ENCODE measurements at regions not wholly inside any gene's neighbourhood (a gene's known extent, or its start where the extent isn't known, plus 50 kb on each side); places are given as distances from the start of the nearest gene placed in this dataset.

DNA sequence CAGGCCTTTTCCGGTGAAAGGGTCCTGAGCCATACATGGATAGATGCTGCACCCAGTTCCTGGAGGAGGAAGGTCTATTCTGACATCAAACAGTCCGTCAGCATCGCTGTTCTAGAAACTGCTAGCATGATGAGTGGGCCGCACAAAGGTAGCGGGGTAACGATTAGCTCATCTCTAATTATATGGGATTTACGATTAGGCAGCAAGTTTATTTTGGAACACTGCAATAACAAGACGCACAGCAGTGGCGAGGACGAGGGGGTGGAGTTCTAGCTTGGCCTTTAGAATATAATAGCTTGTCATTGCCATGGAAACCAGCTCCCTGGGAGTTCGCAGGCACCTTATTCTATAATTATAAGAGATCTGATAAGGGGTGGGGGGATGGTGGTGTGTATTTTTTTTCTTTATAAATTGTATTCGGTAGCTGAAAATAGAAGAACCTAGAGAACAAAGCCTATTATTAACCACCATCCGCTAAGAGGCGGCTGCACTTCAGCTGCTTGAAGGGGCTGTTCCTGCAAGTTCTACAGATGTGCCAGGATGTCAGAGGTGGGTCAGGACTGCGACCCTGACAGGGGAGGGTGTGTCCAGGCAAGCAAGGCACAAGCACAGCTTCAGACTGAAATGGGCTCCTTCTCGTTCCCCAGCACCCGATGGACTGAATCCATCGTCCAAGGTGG lies 311.0 kb downstream of the AGTPBP1 start:
- Histone ChIP-seq H3K4me2 (replicated peaks; ENCODE audit: low read depth, low read length, poor library complexity, severe bottlenecking) (no peak overlapping the region), H3K9me3 (ENCODE audit: control extremely low read depth in 1 of 3, control insufficient read depth in 2 of 3, insufficient read depth in 1 of 3, low read length in 2 of 3) (peaks cover 0 to 4% (median 0%) of the 10 kb centered on the region in 3 donors)
- POLR2A ChIA-PET = no interaction called here

DNA sequence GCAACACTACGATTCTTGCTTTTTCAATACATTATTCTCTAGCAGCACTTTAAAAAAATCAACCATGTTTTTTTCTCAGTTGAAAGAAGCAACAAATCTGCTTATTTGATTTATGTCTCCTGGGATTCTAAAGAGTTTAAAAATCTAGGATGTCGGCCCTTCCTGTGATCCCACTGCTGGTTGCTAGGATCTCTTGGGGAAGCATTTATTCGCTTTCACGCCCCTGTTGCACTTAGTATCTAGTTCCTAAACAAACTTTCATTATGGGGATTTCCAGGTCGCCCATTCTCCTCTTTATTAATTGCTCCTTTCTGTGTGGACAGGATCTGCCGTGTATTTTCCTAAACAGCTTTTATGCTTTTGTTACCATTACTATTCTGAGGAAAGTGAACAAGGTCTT lies 313.5 kb downstream of the AGTPBP1 start:
- POLR2A ChIA-PET = no interaction called here

More for the DNA sequence above, 311.0 kb downstream of the AGTPBP1 start:
- Histone ChIP-seq H3K27me3 (replicated peaks in 1 of 4; ENCODE audit: control extremely low read depth in 1 of 4, control insufficient read depth in 3 of 4, insufficient read depth in 4 of 4, low read length in 3 of 4) (peaks cover 0 to 4% (median 0%) of the 10 kb centered on the region in 4 experiments), H4K20me1 (ENCODE audit: control insufficient read depth, insufficient read depth, low read length, poor library complexity, severe bottlenecking) (no peaks in the 10 kb centered on the region), H3K4me1 (ENCODE audit: control insufficient read depth in 2 of 2, insufficient read depth in 2 of 2, low read length in 2 of 2) (no peaks in the 10 kb centered on the region), H2AFZ (ENCODE audit: insufficient read depth, low read depth, low read length, poor library complexity, severe bottlenecking) (no peak overlapping the region), H3K4me3 (ENCODE audit: control extremely low read depth in 1 of 5, extremely low read depth in 1 of 5, insufficient read depth in 1 of 5, low read depth in 2 of 5, low read length in 4 of 5) (no peak overlapping the region), H3K27ac (ENCODE audit: low read length in 2 of 2) (no peak overlapping the region), H3K9ac (ENCODE audit: low read length) (no peak overlapping the region), H3K36me3 (replicated peaks in 1 of 2; ENCODE audit: control extremely low read depth in 1 of 2, control insufficient read depth in 1 of 2, extremely low read depth in 1 of 2, insufficient read depth in 2 of 2, low read length in 1 of 2) (no peaks in the 10 kb centered on the region), H3K79me2 (ENCODE audit: control insufficient read depth, insufficient read depth, low read length) (no peaks in the 10 kb centered on the region)
- TF ChIP-seq EZH2 (IDR thresholded peaks at IDR 0.05; ENCODE audit: borderline replicate concordance, insufficient read depth, low read depth, low read length, poor library complexity, severe bottlenecking) = no peak
- TF ChIP-seq, protein P1, sequence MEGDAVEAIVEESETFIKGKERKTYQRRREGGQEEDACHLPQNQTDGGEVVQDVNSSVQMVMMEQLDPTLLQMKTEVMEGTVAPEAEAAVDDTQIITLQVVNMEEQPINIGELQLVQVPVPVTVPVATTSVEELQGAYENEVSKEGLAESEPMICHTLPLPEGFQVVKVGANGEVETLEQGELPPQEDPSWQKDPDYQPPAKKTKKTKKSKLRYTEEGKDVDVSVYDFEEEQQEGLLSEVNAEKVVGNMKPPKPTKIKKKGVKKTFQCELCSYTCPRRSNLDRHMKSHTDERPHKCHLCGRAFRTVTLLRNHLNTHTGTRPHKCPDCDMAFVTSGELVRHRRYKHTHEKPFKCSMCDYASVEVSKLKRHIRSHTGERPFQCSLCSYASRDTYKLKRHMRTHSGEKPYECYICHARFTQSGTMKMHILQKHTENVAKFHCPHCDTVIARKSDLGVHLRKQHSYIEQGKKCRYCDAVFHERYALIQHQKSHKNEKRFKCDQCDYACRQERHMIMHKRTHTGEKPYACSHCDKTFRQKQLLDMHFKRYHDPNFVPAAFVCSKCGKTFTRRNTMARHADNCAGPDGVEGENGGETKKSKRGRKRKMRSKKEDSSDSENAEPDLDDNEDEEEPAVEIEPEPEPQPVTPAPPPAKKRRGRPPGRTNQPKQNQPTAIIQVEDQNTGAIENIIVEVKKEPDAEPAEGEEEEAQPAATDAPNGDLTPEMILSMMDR (IDR thresholded peaks at IDR 0.05) = no peak
- Mint-ChIP-seq H3K4me3 (no peak overlapping the region), H3K9me3 (ENCODE audit: insufficient read depth) (no peaks in the 10 kb centered on the region), H3K4me1 (no peaks in the 10 kb centered on the region), H3K27ac (no peak overlapping the region), H3K27me3 (peaks cover 25% of the 10 kb centered on the region)
- no peak for DNase-seq
- WGBS (ENCODE audit: insufficient coverage) = 94% methylated on average over 12 of the region's 18 CpGs
- intact Hi-C loops (cut with micrococcal nuclease) = no loop called here
- ATAC-seq (ENCODE audit: low read depth) = no peak
- CTCF ChIA-PET = no interaction called here

More for the DNA sequence above, 313.5 kb downstream of the AGTPBP1 start:
- no peak overlapping the region for H3K27ac Mint-ChIP-seq
- no peaks in the 10 kb centered on the region for H3K9me3 Mint-ChIP-seq (ENCODE audit: insufficient read depth)
- H3K9ac ChIP-seq (ENCODE audit: low read length) = no peak overlapping the region
- peaks cover 20% of the 10 kb centered on the region for H3K27me3 Mint-ChIP-seq
- CTCF ChIA-PET = no interaction called here
- peaks cover 0 to 4% (median 0%) of the 10 kb centered on the region in 4 experiments for H3K27me3 ChIP-seq (replicated peaks in 1 of 4; ENCODE audit: control extremely low read depth in 1 of 4, control insufficient read depth in 3 of 4, insufficient read depth in 4 of 4, low read length in 3 of 4)
- TF ChIP-seq, protein P1 (IDR thresholded peaks at IDR 0.05) = no peak
- H3K4me3 Mint-ChIP-seq = no peak overlapping the region
- intact Hi-C loops (cut with micrococcal nuclease) = no loop called here
- H4K20me1 ChIP-seq (ENCODE audit: control insufficient read depth, insufficient read depth, low read length, poor library complexity, severe bottlenecking) = no peaks in the 10 kb centered on the region
- H3K4me3 ChIP-seq (ENCODE audit: control extremely low read depth in 1 of 5, extremely low read depth in 1 of 5, insufficient read depth in 1 of 5, low read depth in 2 of 5, low read length in 4 of 5) = no peak overlapping the region
- 93% methylated on average over 3 of the region's 6 CpGs for WGBS (ENCODE audit: insufficient coverage)
- peaks cover 0 to 1% (median 0%) of the 10 kb centered on the region in 3 donors for H3K9me3 ChIP-seq (ENCODE audit: control extremely low read depth in 1 of 3, control insufficient read depth in 2 of 3, insufficient read depth in 1 of 3, low read length in 2 of 3)
- no peaks in the 10 kb centered on the region for H3K36me3 ChIP-seq (replicated peaks in 1 of 2; ENCODE audit: control extremely low read depth in 1 of 2, control insufficient read depth in 1 of 2, extremely low read depth in 1 of 2, insufficient read depth in 2 of 2, low read length in 1 of 2)
- no peaks in the 10 kb centered on the region for H3K79me2 ChIP-seq (ENCODE audit: control insufficient read depth, insufficient read depth, low read length)
- no peaks in the 10 kb centered on the region for H3K4me1 Mint-ChIP-seq
- no peak overlapping the region for H3K4me2 ChIP-seq (replicated peaks; ENCODE audit: low read depth, low read length, poor library complexity, severe bottlenecking)
- DNase-seq = no peak
- H3K4me1 ChIP-seq (ENCODE audit: control insufficient read depth in 2 of 2, insufficient read depth in 2 of 2, low read length in 2 of 2) = no peaks in the 10 kb centered on the region
- H3K27ac ChIP-seq (ENCODE audit: low read length in 2 of 2) = no peak overlapping the region
- H2AFZ ChIP-seq (ENCODE audit: insufficient read depth, low read depth, low read length, poor library complexity, severe bottlenecking) = no peak overlapping the region
- ATAC-seq (ENCODE audit: low read depth) = no peak

Data from B cell (primary cell).